Endothelial cell of umbilical vein (primary cell): ENCODE measurements at regions not wholly inside any gene's neighbourhood (a gene's known extent, or its start where the extent isn't known, plus 50 kb on each side); places are given as distances from the start of the nearest gene placed in this dataset.

ENCODE experiments used
- BruUV-seq: library from RNA; stranded (reverse); fragments of 400-500 nt; replicated peaks from 2 replicates; lab custom pipeline; 2021; lab: Mats Ljungman, UMichigan
- CTCF ChIA-PET: fragments of 300-600, 350-600 bp; sonication (Branson Sonifier 250); formaldehyde crosslinking; loops from one replicate; lab custom pipeline; 2021; ENCODE audit warnings: antibody characterized with exemption, inconsistent platforms; lab: Charles Lee
- POLR2A ChIA-PET: fragments of 300-600, 350-600 bp; sonication (Branson Sonifier 250); formaldehyde crosslinking; loops from one replicate; lab custom pipeline; 2021; ENCODE audit warnings: antibody characterized with exemption, inconsistent platforms; lab: Charles Lee
- DNase-seq: peaks from one replicate; pipeline ENCODE4 v3.0.0-alpha.2; 2011; ENCODE audit warnings: low read depth, low spot score
- FAIRE-seq: peaks from 2 replicates; lab custom pipeline; 2011; peaks lifted over from hg19 to GRCh38; lab: Jason Lieb, UNC
- H2AFZ ChIP-seq: 2 replicates; pipeline ENCODE4 v1.6.0; 2012; ENCODE audit warnings: low read depth, low read length, control low read depth, inconsistent platforms
- H3K27ac ChIP-seq: 2 replicates; pipeline ENCODE4 v1.5.1; 2011; ENCODE audit warnings: low read depth, mild to moderate bottlenecking, control low read depth, low read length, moderate library complexity; ENCODE audit not compliant: insufficient read depth
- H3K27me3 ChIP-seq, 2 experiments: 2 replicates each; pipeline versions ENCODE4 v1.6.0 to v1.6.1; 2011; ENCODE audit warnings: low read length in 2 of 2, mixed read lengths in 1 of 2; ENCODE audit not compliant: control insufficient read depth in 2 of 2, insufficient read depth in 2 of 2
- H3K36me3 ChIP-seq, 2 experiments: 2 replicates in 1 of 2; 3 replicates in 1 of 2; pipeline ENCODE4 v1.5.1; 2011; ENCODE audit warnings: low read length in 2 of 2, mild to moderate bottlenecking in 1 of 2, moderate library complexity in 1 of 2; ENCODE audit not compliant: control insufficient read depth in 2 of 2, insufficient read depth in 2 of 2; ENCODE audit errors: extremely low read depth in 1 of 2
- H3K4me1 ChIP-seq: 3 replicates; pipeline ENCODE4 v1.5.1; 2011; ENCODE audit warnings: mild to moderate bottlenecking, low read length; ENCODE audit not compliant: control insufficient read depth, insufficient read depth; ENCODE audit errors: extremely low read depth
- H3K4me2 ChIP-seq: 2 replicates; pipeline ENCODE4 v1.6.1; 2011; ENCODE audit warnings: low read length, control low read depth, mixed read lengths; ENCODE audit not compliant: insufficient read depth
- H3K4me3 ChIP-seq, 3 experiments: fragments of 200-600 bp in 1 of 3; sonication (generic), shearing (Covaris generic) in 1 of 3; replicated peaks in 1 of 3; 2 replicates each; pipeline ENCODE4 v1.5.1; 2011 to 2016; ENCODE audit warnings: control low read depth in 3 of 3, low read length in 3 of 3, mild to moderate bottlenecking in 2 of 3, inconsistent platforms in 1 of 3, low read depth in 1 of 3, moderate library complexity in 1 of 3; ENCODE audit not compliant: insufficient read depth in 1 of 3
- H3K79me2 ChIP-seq: 2 replicates; pipeline ENCODE4 v1.6.0; 2012; ENCODE audit warnings: low read length, inconsistent platforms; ENCODE audit not compliant: control insufficient read depth, insufficient read depth
- H3K9ac ChIP-seq: replicated peaks from 2 replicates; pipeline ENCODE3; 2011; ENCODE audit warnings: low read length, control low read depth; ENCODE audit not compliant: insufficient read depth; ENCODE audit errors: extremely low read depth
- H3K9me1 ChIP-seq: replicated peaks from 3 replicates; pipeline ENCODE4 v1.6.0; 2011; ENCODE audit warnings: mild to moderate bottlenecking, low read length; ENCODE audit not compliant: control insufficient read depth, insufficient read depth; ENCODE audit errors: extremely low read depth
- H3K9me3 ChIP-seq: replicated peaks from 2 replicates; pipeline ENCODE4 v1.5.1; 2012; ENCODE audit warnings: low read length, inconsistent platforms; ENCODE audit not compliant: control insufficient read depth, insufficient read depth
- H4K20me1 ChIP-seq: replicated peaks from 2 replicates; pipeline ENCODE3; 2011; ENCODE audit warnings: mild to moderate bottlenecking, low read length; ENCODE audit not compliant: control insufficient read depth, insufficient read depth; ENCODE audit errors: extremely low read depth
- EZH2 ChIP-seq: IDR thresholded peaks from 2 replicates; pipeline ENCODE4 v1.6.1; 2012; ENCODE audit warnings: borderline replicate concordance, low read depth, mild to moderate bottlenecking, moderate library complexity, low read length, inconsistent platforms; ENCODE audit not compliant: severe bottlenecking
- FOS ChIP-seq: IDR thresholded peaks from 2 replicates; pipeline ENCODE4 v1.6.1; 2011; ENCODE audit warnings: mild to moderate bottlenecking, low read length, moderate library complexity, borderline replicate concordance; ENCODE audit not compliant: insufficient read depth
- GATA2 ChIP-seq: IDR thresholded peaks from 2 replicates; pipeline ENCODE4 v1.7.0; 2011; ENCODE audit warnings: low read depth, mild to moderate bottlenecking, moderate library complexity, mixed read lengths, low read length; ENCODE audit not compliant: insufficient read length, insufficient read depth
- JUN ChIP-seq: IDR thresholded peaks from 2 replicates; pipeline ENCODE4 v1.6.1; 2011; ENCODE audit warnings: borderline replicate concordance, low read depth; ENCODE audit not compliant: insufficient read length, insufficient read depth
- MYC ChIP-seq: IDR thresholded peaks from one replicate; pipeline ENCODE4 v1.6.1; 2011; ENCODE audit warnings: mild to moderate bottlenecking, low read depth, low read length
- POLR2A ChIP-seq: IDR thresholded peaks from 2 replicates; pipeline ENCODE4 v1.6.1; 2012; ENCODE audit warnings: low read depth, mild to moderate bottlenecking, control low read depth, low read length
- POLR2AphosphoS5 ChIP-seq: IDR thresholded peaks from 2 replicates; pipeline ENCODE4 v1.6.1; 2012; ENCODE audit warnings: low read depth, mild to moderate bottlenecking, control low read depth, low read length, moderate library complexity; ENCODE audit not compliant: insufficient read depth
- dilution Hi-C: fragments of 300-500 bp; cut with MboI; formaldehyde crosslinking; loops from one replicate; pipeline ENCODE4 v1.15.0; 2019; ENCODE audit warnings: low sequenced_read_pairs; ENCODE audit not compliant: extremely low pct_ligation_motif_present
- intact Hi-C: fragments of 100-400 bp; cut with micrococcal nuclease; formaldehyde crosslinking; loops from one replicate; pipeline ENCODE4 v1.10.0; 2022
- TF ChIP-seq, protein P1 (sequence below), 2 donors: IDR thresholded peaks; 1 replicate in 1 of 2; 2 replicates in 1 of 2; pipeline ENCODE4 v1.5.1; 2011; ENCODE audit warnings: low read length in 2 of 2, mild to moderate bottlenecking in 2 of 2, moderate library complexity in 2 of 2, control low read depth in 1 of 2, inconsistent platforms in 1 of 2, low read depth in 1 of 2; ENCODE audit not compliant: insufficient read depth in 1 of 2; ENCODE audit errors: extremely low read depth in 1 of 2
- TF ChIP-seq, protein P2 (sequence below): IDR thresholded peaks from 2 replicates; pipeline ENCODE4 v1.6.1; 2011; ENCODE audit not compliant: insufficient read depth, insufficient read length

DNA sequence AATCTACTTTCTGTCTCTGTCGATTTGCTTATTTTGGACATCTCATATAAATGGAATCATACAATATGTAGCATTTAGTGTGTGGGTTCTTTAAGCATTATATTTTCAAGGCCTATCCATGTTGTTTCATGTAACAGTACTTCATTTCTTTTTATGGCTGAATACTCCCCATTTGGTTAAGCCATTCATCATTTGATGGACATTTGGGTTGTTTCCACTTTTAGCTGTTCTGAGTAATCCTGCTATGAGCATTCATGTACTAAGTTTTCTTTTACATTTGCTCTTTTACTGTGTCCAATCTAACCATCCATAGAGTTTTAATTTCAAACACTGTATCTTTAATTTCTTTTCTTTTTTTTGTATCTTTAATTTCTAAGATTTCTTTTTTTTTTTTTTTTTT is 55.6 kb upstream of the SPTBN2 start:
- FAIRE-seq (no peak), DNase-seq (no peak)
- no TSS peak for BruUV-seq
- H3K4me1 ChIP-seq, result no peaks in the 10 kb centered on the region
- intact Hi-C loops, result no loop called here
- no peak overlapping the region for H2AFZ ChIP-seq
- no peaks in the 10 kb centered on the region for H3K79me2 ChIP-seq
- H3K27me3 ChIP-seq, result no peaks in the 10 kb centered on the region
- POLR2A ChIA-PET, result no interaction called here
- no peaks in the 10 kb centered on the region for H3K9me3 ChIP-seq
- TF ChIP-seq, protein P1, sequence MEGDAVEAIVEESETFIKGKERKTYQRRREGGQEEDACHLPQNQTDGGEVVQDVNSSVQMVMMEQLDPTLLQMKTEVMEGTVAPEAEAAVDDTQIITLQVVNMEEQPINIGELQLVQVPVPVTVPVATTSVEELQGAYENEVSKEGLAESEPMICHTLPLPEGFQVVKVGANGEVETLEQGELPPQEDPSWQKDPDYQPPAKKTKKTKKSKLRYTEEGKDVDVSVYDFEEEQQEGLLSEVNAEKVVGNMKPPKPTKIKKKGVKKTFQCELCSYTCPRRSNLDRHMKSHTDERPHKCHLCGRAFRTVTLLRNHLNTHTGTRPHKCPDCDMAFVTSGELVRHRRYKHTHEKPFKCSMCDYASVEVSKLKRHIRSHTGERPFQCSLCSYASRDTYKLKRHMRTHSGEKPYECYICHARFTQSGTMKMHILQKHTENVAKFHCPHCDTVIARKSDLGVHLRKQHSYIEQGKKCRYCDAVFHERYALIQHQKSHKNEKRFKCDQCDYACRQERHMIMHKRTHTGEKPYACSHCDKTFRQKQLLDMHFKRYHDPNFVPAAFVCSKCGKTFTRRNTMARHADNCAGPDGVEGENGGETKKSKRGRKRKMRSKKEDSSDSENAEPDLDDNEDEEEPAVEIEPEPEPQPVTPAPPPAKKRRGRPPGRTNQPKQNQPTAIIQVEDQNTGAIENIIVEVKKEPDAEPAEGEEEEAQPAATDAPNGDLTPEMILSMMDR (IDR thresholded peaks at IDR 0.05; ENCODE audit: extremely low read depth in 1 of 2, insufficient read depth in 1 of 2, low read depth in 1 of 2, low read length in 2 of 2), result no peak
- CTCF ChIA-PET, result interaction anchor here (1.1 kb wide), 1 partner anchor 346 kb away, joined by 5 read pairs; the partner anchor contains the start of gene MRPL11
- no peak overlapping the region for H3K27ac ChIP-seq
- H4K20me1 ChIP-seq, result no peaks in the 10 kb centered on the region
- H3K4me2 ChIP-seq, result no peak overlapping the region
- no peak overlapping the region for H3K4me3 ChIP-seq
- dilution Hi-C loops, result no loop called here
- H3K36me3 ChIP-seq, result no peaks in the 10 kb centered on the region
- no peak overlapping the region for H3K9ac ChIP-seq
- H3K9me1 ChIP-seq, result no peaks in the 10 kb centered on the region

DNA sequence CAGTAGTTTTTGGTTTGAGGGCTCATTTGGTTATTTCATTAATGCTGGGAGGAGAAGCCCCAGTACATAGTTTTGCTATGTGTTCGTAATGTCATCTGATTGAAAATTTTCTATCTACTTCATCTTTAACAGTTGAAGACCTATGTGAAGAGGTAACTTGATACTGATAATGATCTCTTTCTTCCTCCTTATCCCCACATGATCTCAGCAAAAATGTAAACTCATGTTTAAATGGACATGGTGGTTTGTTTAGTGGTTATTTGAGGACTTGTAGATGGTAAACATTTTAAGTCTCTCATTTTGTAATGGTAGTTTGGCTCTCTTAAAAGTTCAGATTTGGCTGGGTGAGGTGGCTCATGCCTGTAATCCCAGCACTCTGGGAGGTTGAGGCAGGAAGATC is 53.7 kb upstream of the SPTBN2 start:
- dilution Hi-C loops, result no loop called here
- TF ChIP-seq EZH2, result no peak
- no peak for TF ChIP-seq POLR2AphosphoS5
- TF ChIP-seq, protein P1 (IDR thresholded peaks at IDR 0.05; ENCODE audit: extremely low read depth in 1 of 2, insufficient read depth in 1 of 2, low read depth in 1 of 2, low read length in 2 of 2), result no peak
- no peak for TF ChIP-seq FOS
- no peak for TF ChIP-seq JUN
- no peak for TF ChIP-seq GATA2
- TF ChIP-seq, protein P2, sequence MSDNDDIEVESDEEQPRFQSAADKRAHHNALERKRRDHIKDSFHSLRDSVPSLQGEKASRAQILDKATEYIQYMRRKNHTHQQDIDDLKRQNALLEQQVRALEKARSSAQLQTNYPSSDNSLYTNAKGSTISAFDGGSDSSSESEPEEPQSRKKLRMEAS, result no peak
- no peak for TF ChIP-seq MYC
- no peak for TF ChIP-seq POLR2A
- H3K9me1 ChIP-seq, result no peaks in the 10 kb centered on the region
- no peaks in the 10 kb centered on the region for H3K9me3 ChIP-seq
- H3K4me3 ChIP-seq, result no peak overlapping the region
- intact Hi-C loops, result no loop called here
- ChIA-PET CTCF (interaction anchor here (1.3 kb wide), 1 partner anchor 35 kb away, joined by 3 read pairs; no protein-coding TSS in a partner anchor), POLR2A (no interaction called here)
- no peak overlapping the region for H3K27ac ChIP-seq
- no peaks in the 10 kb centered on the region for H3K36me3 ChIP-seq
- no peaks in the 10 kb centered on the region for H3K79me2 ChIP-seq
- H3K27me3 ChIP-seq, result no peaks in the 10 kb centered on the region
- no peaks in the 10 kb centered on the region for H3K4me1 ChIP-seq
- no peak overlapping the region for H3K9ac ChIP-seq
- H4K20me1 ChIP-seq, result no peaks in the 10 kb centered on the region
- FAIRE-seq (no peak), DNase-seq (no peak)
- no peak overlapping the region for H2AFZ ChIP-seq
- BruUV-seq, result no TSS peak
- no peak overlapping the region for H3K4me2 ChIP-seq
